HUES48 (cell line): ENCODE measurements at regions not wholly inside any gene's neighbourhood (a gene's known extent, or its start where the extent isn't known, plus 50 kb on each side); places are given as distances from the start of the nearest gene placed in this dataset.

ENCODE experiments used
- H3K27ac ChIP-seq: one replicate; pipeline ENCODE4 v1.7.0; 2013; ENCODE audit warnings: low read depth, low read length, inconsistent platforms
- H3K27me3 ChIP-seq: 2 replicates; pipeline ENCODE4 v1.6.1; 2013; ENCODE audit warnings: mild to moderate bottlenecking, low read length; ENCODE audit not compliant: control insufficient read depth, insufficient read depth
- H3K36me3 ChIP-seq: 2 replicates; pipeline ENCODE4 v1.6.1; 2013; ENCODE audit warnings: low read length; ENCODE audit not compliant: control insufficient read depth, insufficient read depth
- H3K4me1 ChIP-seq: 2 replicates; pipeline ENCODE4 v1.6.1; 2013; ENCODE audit warnings: mild to moderate bottlenecking, low read length; ENCODE audit not compliant: control insufficient read depth, insufficient read depth
- H3K4me3 ChIP-seq: 2 replicates; pipeline ENCODE4 v1.5.1; 2013; ENCODE audit warnings: mild to moderate bottlenecking, low read depth, low read length
- H3K9ac ChIP-seq: 2 replicates; pipeline ENCODE4 v1.6.1; 2013; ENCODE audit warnings: mild to moderate bottlenecking, low read depth, low read length, moderate library complexity
- H3K9me3 ChIP-seq: 2 replicates; pipeline ENCODE4 v1.6.1; 2013; ENCODE audit warnings: low read length; ENCODE audit not compliant: control insufficient read depth, insufficient read depth

GRCh38 chr21:19256934-19257660 is 853.5 kb upstream of the TMPRSS15 start:
- Histone ChIP-seq H3K9ac (no peak overlapping the region), H3K36me3 (no peaks in the 10 kb centered on the region), H3K27me3 (no peaks in the 10 kb centered on the region), H3K4me3 (no peak overlapping the region), H3K9me3 (no peaks in the 10 kb centered on the region), H3K4me1 (no peaks in the 10 kb centered on the region), H3K27ac (no peak overlapping the region)

- Histone ChIP-seq H3K36me3 (no peaks in the 10 kb centered on the region), H3K4me3 (no peak overlapping the region), H3K4me1 (no peaks in the 10 kb centered on the region), H3K9ac (no peak overlapping the region), H3K27ac (no peak overlapping the region), H3K27me3 (no peaks in the 10 kb centered on the region), H3K9me3 (no peaks in the 10 kb centered on the region)
Measured at GRCh38 chr21:19261731-19262376, 858.3 kb upstream of the TMPRSS15 start.

- no peak overlapping the region for H3K9ac ChIP-seq
- no peak overlapping the region for H3K4me3 ChIP-seq
- no peaks in the 10 kb centered on the region for H3K4me1 ChIP-seq
- H3K36me3 ChIP-seq: no peaks in the 10 kb centered on the region
- no peak overlapping the region for H3K27ac ChIP-seq
- H3K27me3 ChIP-seq: no peaks in the 10 kb centered on the region
- H3K9me3 ChIP-seq: no peaks in the 10 kb centered on the region
Measured at GRCh38 chr21:19266636-19267035, 863.1 kb upstream of the TMPRSS15 start.

GRCh38 chr21:19268686-19269085 is 865.1 kb upstream of the TMPRSS15 start:
- H3K4me3 ChIP-seq: no peak overlapping the region
- no peaks in the 10 kb centered on the region for H3K4me1 ChIP-seq
- H3K9ac ChIP-seq: no peak overlapping the region
- H3K27ac ChIP-seq: no peak overlapping the region
- no peaks in the 10 kb centered on the region for H3K9me3 ChIP-seq
- no peaks in the 10 kb centered on the region for H3K36me3 ChIP-seq
- no peaks in the 10 kb centered on the region for H3K27me3 ChIP-seq

GRCh38 chr21:19275065-19275464 is 871.5 kb upstream of the TMPRSS15 start:
- no peak overlapping the region for H3K27ac ChIP-seq
- no peak overlapping the region for H3K9ac ChIP-seq
- no peak overlapping the region for H3K4me3 ChIP-seq

GRCh38 chr21:19276665-19277064 is 873.1 kb upstream of the TMPRSS15 start:
- Histone ChIP-seq H3K27ac (no peak overlapping the region), H3K9me3 (no peaks in the 10 kb centered on the region), H3K4me3 (no peak overlapping the region), H3K4me1 (no peaks in the 10 kb centered on the region), H3K27me3 (no peaks in the 10 kb centered on the region), H3K9ac (no peak overlapping the region), H3K36me3 (no peaks in the 10 kb centered on the region)

More at GRCh38 chr21:19275065-19275464, 871.5 kb upstream of the TMPRSS15 start:
- no peaks in the 10 kb centered on the region for H3K4me1 ChIP-seq
- no peaks in the 10 kb centered on the region for H3K27me3 ChIP-seq
- H3K36me3 ChIP-seq: no peaks in the 10 kb centered on the region
- no peaks in the 10 kb centered on the region for H3K9me3 ChIP-seq

- Histone ChIP-seq H3K4me1 (no peaks in the 10 kb centered on the region), H3K4me3 (no peak overlapping the region), H3K9me3 (no peaks in the 10 kb centered on the region), H3K36me3 (no peaks in the 10 kb centered on the region), H3K9ac (no peak overlapping the region), H3K27me3 (no peaks in the 10 kb centered on the region), H3K27ac (no peak overlapping the region)
Measured at GRCh38 chr21:19286876-19287275, 883.3 kb upstream of the TMPRSS15 start.

- Histone ChIP-seq H3K9ac (no peak overlapping the region), H3K4me3 (no peak overlapping the region), H3K9me3 (no peaks in the 10 kb centered on the region), H3K27me3 (no peaks in the 10 kb centered on the region), H3K36me3 (no peaks in the 10 kb centered on the region), H3K27ac (no peak overlapping the region), H3K4me1 (no peaks in the 10 kb centered on the region)
Measured at GRCh38 chr21:19290328-19290727, 886.7 kb upstream of the TMPRSS15 start.

- H3K27ac ChIP-seq: no peak overlapping the region
- H3K27me3 ChIP-seq: no peaks in the 10 kb centered on the region
- H3K4me3 ChIP-seq: no peak overlapping the region
- no peak overlapping the region for H3K9ac ChIP-seq
- no peaks in the 10 kb centered on the region for H3K36me3 ChIP-seq
- H3K4me1 ChIP-seq: peaks cover 8% of the 10 kb centered on the region; the same call in 1 of the 2 replicates
- H3K9me3 ChIP-seq: peaks cover 13% of the 10 kb centered on the region; the same call in 1 of the 2 replicates
Measured at GRCh38 chr21:19320291-19320690, 916.7 kb upstream of the TMPRSS15 start.

- Histone ChIP-seq H3K27ac (no peak overlapping the region), H3K9ac (no peak overlapping the region), H3K9me3 (peaks cover 8% of the 10 kb centered on the region; the same call in 1 of the 2 replicates)
Measured at GRCh38 chr21:19321688-19322087, 918.1 kb upstream of the TMPRSS15 start.

GRCh38 chr21:19322360-19322759 is 918.8 kb upstream of the TMPRSS15 start:
- Histone ChIP-seq H3K9me3 (peaks cover 1% of the 10 kb centered on the region; the same call in 1 of the 2 replicates), H3K4me3 (no peak overlapping the region), H3K27me3 (no peaks in the 10 kb centered on the region), H3K36me3 (no peaks in the 10 kb centered on the region), H3K27ac (no peak overlapping the region), H3K9ac (no peak overlapping the region), H3K4me1 (peaks cover 8% of the 10 kb centered on the region; the same call in 1 of the 2 replicates)

More at GRCh38 chr21:19321688-19322087, 918.1 kb upstream of the TMPRSS15 start:
- Histone ChIP-seq H3K4me1 (peaks cover 8% of the 10 kb centered on the region; the same call in 1 of the 2 replicates), H3K4me3 (no peak overlapping the region), H3K36me3 (no peaks in the 10 kb centered on the region), H3K27me3 (no peaks in the 10 kb centered on the region)
